ENCODE measurements at regions not wholly inside any gene's neighbourhood (a gene's known extent, or its start where the extent isn't known, plus 50 kb on each side); places are given as distances from the start of the nearest gene placed in this dataset.

GRCh38 chr7:26477381-26477990, 185.8 kb downstream of the SNX10 start:
- no peak for TF ChIP-seq CTCF (IDR thresholded peaks at IDR 0.05)
- no peak for TF ChIP-seq POLR2A (IDR thresholded peaks at IDR 0.05)

All from testis (tissue), 2 donors.